ENCODE measurements at regions not wholly inside any gene's neighbourhood (a gene's known extent, or its start where the extent isn't known, plus 50 kb on each side); places are given as distances from the start of the nearest gene placed in this dataset.

- BruUV-seq (replicated peaks): no TSS peak
- TF ChIP-seq CTCF (IDR thresholded peaks at IDR 0.05; ENCODE audit: unreplicated experiment): no peak
- intact Hi-C loops (cut with micrococcal nuclease; ENCODE audit: unreplicated experiment): no loop called here
- CTCF ChIA-PET: no interaction called here
- DNase-seq: no peak
- H3K36me3 Mint-ChIP-seq (ENCODE audit: insufficient read depth, unreplicated experiment): no peaks in the 10 kb centered on the region
- no peak overlapping the region for H3K4me3 Mint-ChIP-seq (ENCODE audit: low read depth, unreplicated experiment)
- H3K27ac Mint-ChIP-seq (ENCODE audit: unreplicated experiment): no peak overlapping the region
- H3K27me3 Mint-ChIP-seq (ENCODE audit: unreplicated experiment): peaks cover 99% of the 10 kb centered on the region
- H3K9me3 Mint-ChIP-seq (ENCODE audit: low read depth, unreplicated experiment): peaks cover 4% of the 10 kb centered on the region
- no peaks in the 10 kb centered on the region for H3K4me1 Mint-ChIP-seq (ENCODE audit: low read depth, unreplicated experiment)
These were observed 67.3 kb upstream of the SHISAL1 start for GRCh38 chr22:44379817-44380755.

GRCh38 chr22:44378380-44378779 lies 65.6 kb upstream of the SHISAL1 start:
- no TSS peak for BruUV-seq (replicated peaks)

GRCh38 chr22:44375451-44375850 lies 62.7 kb upstream of the SHISAL1 start:
- Mint-ChIP-seq H3K4me1 (ENCODE audit: low read depth, unreplicated experiment) (no peaks in the 10 kb centered on the region), H3K36me3 (ENCODE audit: insufficient read depth, unreplicated experiment) (no peaks in the 10 kb centered on the region), H3K27ac (ENCODE audit: unreplicated experiment) (no peak overlapping the region), H3K27me3 (ENCODE audit: unreplicated experiment) (peaks cover 70% of the 10 kb centered on the region), H3K9me3 (ENCODE audit: low read depth, unreplicated experiment) (peaks cover 6% of the 10 kb centered on the region), H3K4me3 (ENCODE audit: low read depth, unreplicated experiment) (no peak overlapping the region)
- CTCF ChIA-PET: no interaction called here
- no peak for DNase-seq
- no peak for TF ChIP-seq CTCF (IDR thresholded peaks at IDR 0.05; ENCODE audit: unreplicated experiment)
- intact Hi-C loops (cut with micrococcal nuclease; ENCODE audit: unreplicated experiment): no loop called here
- BruUV-seq (replicated peaks): no TSS peak

More at GRCh38 chr22:44378380-44378779, 65.6 kb upstream of the SHISAL1 start:
- TF ChIP-seq CTCF (IDR thresholded peaks at IDR 0.05; ENCODE audit: unreplicated experiment): no peak
- Mint-ChIP-seq H3K36me3 (ENCODE audit: insufficient read depth, unreplicated experiment) (no peaks in the 10 kb centered on the region), H3K4me3 (ENCODE audit: low read depth, unreplicated experiment) (no peak overlapping the region), H3K27ac (ENCODE audit: unreplicated experiment) (no peak overlapping the region), H3K4me1 (ENCODE audit: low read depth, unreplicated experiment) (no peaks in the 10 kb centered on the region), H3K9me3 (ENCODE audit: low read depth, unreplicated experiment) (peaks cover 6% of the 10 kb centered on the region), H3K27me3 (ENCODE audit: unreplicated experiment) (peaks cover 94% of the 10 kb centered on the region)
- intact Hi-C loops (cut with micrococcal nuclease; ENCODE audit: unreplicated experiment): no loop called here
- CTCF ChIA-PET: interaction anchor here (0.6 to 0.7 kb wide), 2 partner anchors 139 to 333 kb away, joined by 3 to 4 read pairs; no protein-coding TSS in a partner anchor
- no peak for DNase-seq

GRCh38 chr22:44373234-44373633 lies 60.5 kb upstream of the SHISAL1 start:
- no peak for TF ChIP-seq CTCF (IDR thresholded peaks at IDR 0.05; ENCODE audit: unreplicated experiment)
- BruUV-seq (replicated peaks): no TSS peak
- Mint-ChIP-seq H3K9me3 (ENCODE audit: low read depth, unreplicated experiment) (peaks cover 6% of the 10 kb centered on the region), H3K4me1 (ENCODE audit: low read depth, unreplicated experiment) (no peaks in the 10 kb centered on the region), H3K36me3 (ENCODE audit: insufficient read depth, unreplicated experiment) (no peaks in the 10 kb centered on the region), H3K4me3 (ENCODE audit: low read depth, unreplicated experiment) (no peak overlapping the region), H3K27me3 (ENCODE audit: unreplicated experiment) (peaks cover 70% of the 10 kb centered on the region), H3K27ac (ENCODE audit: unreplicated experiment) (no peak overlapping the region)
- CTCF ChIA-PET: no interaction called here
- no peak for DNase-seq
- intact Hi-C loops (cut with micrococcal nuclease; ENCODE audit: unreplicated experiment): no loop called here

Measured in Calu3 (cell line).